Mesenchymal stem cell (in vitro differentiated cells and primary cell): ENCODE measurements at regions not wholly inside any gene's neighbourhood (a gene's known extent, or its start where the extent isn't known, plus 50 kb on each side); places are given as distances from the start of the nearest gene placed in this dataset.

Experiments used
- DNase-seq: peaks from one replicate; pipeline ENCODE4 v3.0.0-alpha.2; 2013
- H2AFZ ChIP-seq: one replicate; pipeline ENCODE4 v1.6.1; 2013; ENCODE audit warnings: low read depth, mild to moderate bottlenecking, control low read depth, inconsistent platforms, low read length, moderate library complexity
- H2AK5ac ChIP-seq: 2 replicates; pipeline ENCODE4 v1.6.1; 2013; ENCODE audit warnings: low read length, moderate library complexity, mild to moderate bottlenecking, inconsistent platforms; ENCODE audit not compliant: severe bottlenecking
- H2BK120ac ChIP-seq: one replicate; pipeline ENCODE4 v1.6.1; 2013; ENCODE audit warnings: low read depth, mild to moderate bottlenecking, inconsistent platforms, low read length, moderate library complexity
- H2BK12ac ChIP-seq, 2 experiments: one replicate each; pipeline ENCODE4 v1.6.1; 2013; ENCODE audit warnings: inconsistent platforms in 2 of 2, low read length in 2 of 2, mild to moderate bottlenecking in 2 of 2, moderate library complexity in 2 of 2, control low read depth in 1 of 2
- H2BK15ac ChIP-seq: one replicate; pipeline ENCODE4 v1.6.1; 2013; ENCODE audit warnings: mild to moderate bottlenecking, low read depth, inconsistent platforms; ENCODE audit not compliant: poor library complexity, severe bottlenecking
- H2BK5ac ChIP-seq: 2 replicates; pipeline ENCODE4 v1.6.1; 2013; ENCODE audit warnings: low read depth, mild to moderate bottlenecking, low read length, control low read depth, inconsistent platforms; ENCODE audit not compliant: poor library complexity, severe bottlenecking
- H3K14ac ChIP-seq, 2 experiments: one replicate each; pipeline ENCODE4 v1.6.1; 2013; ENCODE audit warnings: inconsistent platforms in 2 of 2, low read length in 2 of 2, control low read depth in 1 of 2, mild to moderate bottlenecking in 1 of 2, moderate library complexity in 1 of 2
- H3K18ac ChIP-seq, 2 experiments: one replicate each; pipeline ENCODE4 v1.6.1; 2013; ENCODE audit warnings: inconsistent platforms in 2 of 2, low read length in 2 of 2, control low read depth in 1 of 2, low read depth in 1 of 2, mild to moderate bottlenecking in 1 of 2
- H3K23ac ChIP-seq, 2 experiments: one replicate each; pipeline ENCODE4 v1.6.1; 2013; ENCODE audit warnings: inconsistent platforms in 2 of 2, low read length in 2 of 2, mild to moderate bottlenecking in 2 of 2, moderate library complexity in 2 of 2, control low read depth in 1 of 2
- H3K27ac ChIP-seq: 2 replicates; pipeline ENCODE4 v1.5.1; 2013; ENCODE audit warnings: mild to moderate bottlenecking, moderate library complexity, low read length, control low read depth, inconsistent platforms; ENCODE audit not compliant: poor library complexity, severe bottlenecking
- H3K27me3 ChIP-seq, 2 experiments: 2 replicates each; pipeline versions ENCODE4 v1.6.1 to v1.7.0; 2013; ENCODE audit warnings: low read length in 2 of 2, mild to moderate bottlenecking in 2 of 2, moderate library complexity in 2 of 2, control low read depth in 1 of 2, inconsistent platforms in 1 of 2; ENCODE audit not compliant: control insufficient read depth in 1 of 2, insufficient read depth in 1 of 2
- H3K36me3 ChIP-seq, 2 experiments: 2 replicates each; pipeline versions ENCODE4 v1.6.1 to v1.7.0; 2013; ENCODE audit warnings: low read length in 2 of 2, control low read depth in 1 of 2, inconsistent platforms in 1 of 2, low read depth in 1 of 2, mild to moderate bottlenecking in 1 of 2; ENCODE audit not compliant: insufficient read depth in 2 of 2, control insufficient read depth in 1 of 2
- H3K4ac ChIP-seq, 2 experiments: one replicate each; pipeline ENCODE4 v1.6.1; 2013; ENCODE audit warnings: inconsistent platforms in 2 of 2, low read length in 2 of 2, mild to moderate bottlenecking in 2 of 2, moderate library complexity in 2 of 2, control low read depth in 1 of 2, low read depth in 1 of 2
- H3K4me1 ChIP-seq: 2 replicates; pipeline ENCODE4 v1.6.1; 2013; ENCODE audit warnings: low read depth, low read length, control low read depth; ENCODE audit not compliant: control insufficient read depth, insufficient read depth
- H3K4me2 ChIP-seq: 2 replicates; pipeline ENCODE4 v1.6.1; 2013; ENCODE audit warnings: low read length, mild to moderate bottlenecking, inconsistent platforms; ENCODE audit not compliant: poor library complexity, severe bottlenecking
- H3K4me3 ChIP-seq, 2 experiments: 2 replicates each; pipeline versions ENCODE4 v1.5.1 to v1.7.0; 2013; ENCODE audit warnings: low read length in 2 of 2, mild to moderate bottlenecking in 2 of 2, control low read depth in 1 of 2, low read depth in 1 of 2; ENCODE audit not compliant: insufficient read depth in 1 of 2
- H3K79me1 ChIP-seq: replicated peaks from 2 replicates; pipeline ENCODE4 v1.6.1; 2013; ENCODE audit warnings: mild to moderate bottlenecking, control low read depth, low read length, inconsistent platforms; ENCODE audit not compliant: poor library complexity, severe bottlenecking
- H3K9ac ChIP-seq: 2 replicates; pipeline ENCODE4 v1.7.0; 2013; ENCODE audit warnings: mild to moderate bottlenecking, low read length, moderate library complexity
- H3K9me3 ChIP-seq: 2 replicates; pipeline ENCODE4 v1.7.0; 2013; ENCODE audit warnings: mild to moderate bottlenecking, low read length; ENCODE audit not compliant: control insufficient read depth
- H4K8ac ChIP-seq: one replicate; pipeline ENCODE4 v1.6.1; 2013; ENCODE audit warnings: inconsistent platforms, mild to moderate bottlenecking, low read length, moderate library complexity
- H4K91ac ChIP-seq: one replicate; pipeline ENCODE4 v1.6.1; 2013; ENCODE audit warnings: mild to moderate bottlenecking, low read length, inconsistent platforms
- WGBS: methylation state at CpG from one replicate; pipeline ENCODE4 v1.1.7; 2013; ENCODE audit warnings: mixed read lengths; 5-methylcytosine and 5-hydroxymethylcytosine counted together

GRCh38 chr2:216996279-216996845 is 136.5 kb upstream of the TNP1 start:
- H3K9me3 ChIP-seq = no peaks in the 10 kb centered on the region
- peak overlapping the region; percentile 13 for H4K8ac ChIP-seq
- no peak overlapping the region for H4K91ac ChIP-seq
- 87% methylated on average over 8 of the region's 8 CpGs for WGBS
- peak overlapping the region in 1 of 2 experiments; percentile 26 for H3K18ac ChIP-seq
- H2AFZ ChIP-seq = no peak overlapping the region
- H3K36me3 ChIP-seq = no peaks in the 10 kb centered on the region
- no peaks in the 10 kb centered on the region for H3K79me1 ChIP-seq
- no peak overlapping the region for H3K14ac ChIP-seq
- peaks cover 2% of the 10 kb centered on the region for H3K4me1 ChIP-seq
- no peak overlapping the region for H2BK5ac ChIP-seq
- no peak overlapping the region for H3K4ac ChIP-seq
- no peak overlapping the region for H2BK15ac ChIP-seq
- H2BK12ac ChIP-seq = no peak overlapping the region
- H3K27me3 ChIP-seq = peaks cover 0 to 6% of the 10 kb centered on the region in 2 experiments
- no peak overlapping the region for H2AK5ac ChIP-seq
- H3K23ac ChIP-seq = no peak overlapping the region
- no peak overlapping the region for H3K27ac ChIP-seq
- no peak overlapping the region for H3K4me2 ChIP-seq
- peak; percentile 77 for DNase-seq
- no peak overlapping the region for H3K9ac ChIP-seq
- no peak overlapping the region for H3K4me3 ChIP-seq
- no peak overlapping the region for H2BK120ac ChIP-seq

GRCh38 chr2:216994353-216994854 is 134.5 kb upstream of the TNP1 start:
- Histone ChIP-seq H2BK12ac (no peak overlapping the region), H3K4me1 (peaks cover 2% of the 10 kb centered on the region), H3K9ac (peak overlapping the region; percentile 16), H2AK5ac (no peak overlapping the region), H3K4me3 (peak overlapping the region in 1 of 2 experiments; percentile 36), H3K23ac (no peak overlapping the region), H3K14ac (no peak overlapping the region), H2AFZ (no peak overlapping the region), H2BK5ac (no peak overlapping the region), H3K27ac (no peak overlapping the region), H3K4ac (no peak overlapping the region), H3K79me1 (no peaks in the 10 kb centered on the region), H2BK15ac (no peak overlapping the region), H4K8ac (no peak overlapping the region), H3K9me3 (no peaks in the 10 kb centered on the region), H3K27me3 (peaks cover 0 to 6% of the 10 kb centered on the region in 2 experiments), H4K91ac (no peak overlapping the region), H3K36me3 (no peaks in the 10 kb centered on the region), H3K18ac (no peak overlapping the region), H2BK120ac (no peak overlapping the region), H3K4me2 (no peak overlapping the region)
- DNase-seq = no peak
- WGBS = 82% methylated on average over 7 of the region's 7 CpGs

GRCh38 chr2:216992056-216992675 is 132.3 kb upstream of the TNP1 start:
- Histone ChIP-seq H3K14ac (peak overlapping the region in 1 of 2 experiments; percentile 78), H3K27ac (no peak overlapping the region), H2BK15ac (no peak overlapping the region), H3K4me2 (no peak overlapping the region), H3K9me3 (no peaks in the 10 kb centered on the region), H2BK120ac (no peak overlapping the region), H3K4ac (no peak overlapping the region), H3K4me1 (peaks cover 2% of the 10 kb centered on the region), H2AK5ac (no peak overlapping the region), H3K9ac (no peak overlapping the region), H2BK12ac (peak overlapping the region in 1 of 2 experiments; percentile 47), H4K91ac (no peak overlapping the region), H4K8ac (no peak overlapping the region), H3K79me1 (no peaks in the 10 kb centered on the region), H3K4me3 (no peak overlapping the region), H3K36me3 (no peaks in the 10 kb centered on the region), H3K23ac (no peak overlapping the region), H2BK5ac (no peak overlapping the region), H2AFZ (peak overlapping the region; percentile 23), H3K27me3 (no peaks in the 10 kb centered on the region), H3K18ac (peak overlapping the region in 1 of 2 experiments; percentile 61)
- peak; percentile 60 for DNase-seq
- 57% methylated on average over 3 of the region's 3 CpGs for WGBS

- no peak overlapping the region for H2BK120ac ChIP-seq
- H2AFZ ChIP-seq = no peak overlapping the region
- peak overlapping the region in 1 of 2 experiments; percentile 70 for H3K18ac ChIP-seq
Measured at GRCh38 chr2:216991563-216991962, 131.7 kb upstream of the TNP1 start.

More at GRCh38 chr2:216991563-216991962, 131.7 kb upstream of the TNP1 start:
- Histone ChIP-seq H4K8ac (no peak overlapping the region), H3K27me3 (no peaks in the 10 kb centered on the region), H3K79me1 (no peaks in the 10 kb centered on the region), H4K91ac (no peak overlapping the region), H3K23ac (no peak overlapping the region), H3K4ac (no peak overlapping the region), H3K4me2 (no peak overlapping the region), H3K4me1 (peaks cover 2% of the 10 kb centered on the region), H3K9me3 (no peaks in the 10 kb centered on the region), H2AK5ac (no peak overlapping the region), H3K4me3 (no peak overlapping the region), H3K14ac (no peak overlapping the region), H3K36me3 (no peaks in the 10 kb centered on the region), H2BK5ac (no peak overlapping the region), H2BK15ac (no peak overlapping the region), H3K9ac (no peak overlapping the region), H3K27ac (no peak overlapping the region), H2BK12ac (peak overlapping the region in 1 of 2 experiments; percentile 25)
- DNase-seq = peak; percentile 74
- no CpG with 5 or more reads among the region's 1 CpG for WGBS
